ENCODE measurements at regions not wholly inside any gene's neighbourhood (a gene's known extent, or its start where the extent isn't known, plus 50 kb on each side); places are given as distances from the start of the nearest gene placed in this dataset.

DNA sequence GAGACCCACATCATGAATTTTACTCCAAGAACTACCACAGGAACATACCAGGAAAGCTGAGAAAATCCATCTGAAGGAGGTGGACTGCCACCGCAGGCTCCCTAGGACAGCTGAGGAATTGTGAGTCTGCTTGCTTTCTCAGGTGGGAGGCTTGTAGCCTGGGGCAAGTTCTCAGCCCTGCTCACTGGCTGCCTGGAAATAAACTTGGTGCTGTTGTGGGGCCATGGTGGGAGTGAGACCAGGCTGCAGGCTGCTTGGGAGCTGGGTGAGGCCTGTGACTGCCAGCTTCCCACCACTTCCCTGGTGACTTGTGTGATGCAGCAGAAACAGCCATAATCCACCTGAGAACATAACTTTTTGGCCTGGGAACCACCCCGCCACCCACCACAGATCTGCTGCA lies 132.7 kb upstream of the RAG2 start:
- Histone ChIP-seq H2AFZ (ENCODE audit: low read depth, low read length) (no peak overlapping the region), H3K9ac (ENCODE audit: low read length) (no peak overlapping the region), H3F3A (ENCODE audit: insufficient read depth, low read length, poor library complexity, severe bottlenecking) (no peaks in the 10 kb centered on the region), H3K27me3 (ENCODE audit: insufficient read depth, low read depth, low read length) (no peaks in the 10 kb centered on the region), H3K9me3 (ENCODE audit: low read length) (no peaks in the 10 kb centered on the region), H3K36me3 (ENCODE audit: insufficient read depth, low read length) (no peaks in the 10 kb centered on the region), H4K20me1 (ENCODE audit: insufficient read depth) (no peaks in the 10 kb centered on the region), H3K4me2 (ENCODE audit: low read length) (no peak overlapping the region), H3K9me2 (ENCODE audit: insufficient read depth, low read length) (no peaks in the 10 kb centered on the region), H3K27ac (ENCODE audit: low read length) (no peak overlapping the region), H3K79me2 (replicated peaks; ENCODE audit: insufficient read depth, low read length) (no peaks in the 10 kb centered on the region), H3K4me3 (ENCODE audit: low read length) (no peak overlapping the region)
- TF ChIP-seq MXI1 (conservative IDR thresholded peaks at IDR 0.05; ENCODE audit: poor library complexity, severe bottlenecking): no peak
- TF ChIP-seq EZH2 (IDR thresholded peaks at IDR 0.05; ENCODE audit: borderline replicate concordance, insufficient read depth, low read length, poor library complexity, severe bottlenecking): no peak
- TF ChIP-seq, protein P1, sequence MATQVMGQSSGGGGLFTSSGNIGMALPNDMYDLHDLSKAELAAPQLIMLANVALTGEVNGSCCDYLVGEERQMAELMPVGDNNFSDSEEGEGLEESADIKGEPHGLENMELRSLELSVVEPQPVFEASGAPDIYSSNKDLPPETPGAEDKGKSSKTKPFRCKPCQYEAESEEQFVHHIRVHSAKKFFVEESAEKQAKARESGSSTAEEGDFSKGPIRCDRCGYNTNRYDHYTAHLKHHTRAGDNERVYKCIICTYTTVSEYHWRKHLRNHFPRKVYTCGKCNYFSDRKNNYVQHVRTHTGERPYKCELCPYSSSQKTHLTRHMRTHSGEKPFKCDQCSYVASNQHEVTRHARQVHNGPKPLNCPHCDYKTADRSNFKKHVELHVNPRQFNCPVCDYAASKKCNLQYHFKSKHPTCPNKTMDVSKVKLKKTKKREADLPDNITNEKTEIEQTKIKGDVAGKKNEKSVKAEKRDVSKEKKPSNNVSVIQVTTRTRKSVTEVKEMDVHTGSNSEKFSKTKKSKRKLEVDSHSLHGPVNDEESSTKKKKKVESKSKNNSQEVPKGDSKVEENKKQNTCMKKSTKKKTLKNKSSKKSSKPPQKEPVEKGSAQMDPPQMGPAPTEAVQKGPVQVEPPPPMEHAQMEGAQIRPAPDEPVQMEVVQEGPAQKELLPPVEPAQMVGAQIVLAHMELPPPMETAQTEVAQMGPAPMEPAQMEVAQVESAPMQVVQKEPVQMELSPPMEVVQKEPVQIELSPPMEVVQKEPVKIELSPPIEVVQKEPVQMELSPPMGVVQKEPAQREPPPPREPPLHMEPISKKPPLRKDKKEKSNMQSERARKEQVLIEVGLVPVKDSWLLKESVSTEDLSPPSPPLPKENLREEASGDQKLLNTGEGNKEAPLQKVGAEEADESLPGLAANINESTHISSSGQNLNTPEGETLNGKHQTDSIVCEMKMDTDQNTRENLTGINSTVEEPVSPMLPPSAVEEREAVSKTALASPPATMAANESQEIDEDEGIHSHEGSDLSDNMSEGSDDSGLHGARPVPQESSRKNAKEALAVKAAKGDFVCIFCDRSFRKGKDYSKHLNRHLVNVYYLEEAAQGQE (IDR thresholded peaks at IDR 0.05; ENCODE audit: borderline replicate concordance): no peak
- TF ChIP-seq RAD21 (conservative IDR thresholded peaks at IDR 0.05): no peak
- no peak for TF ChIP-seq CTCF (IDR thresholded peaks at IDR 0.05; ENCODE audit: poor library complexity, severe bottlenecking)
- TF ChIP-seq SMC3 (conservative IDR thresholded peaks at IDR 0.05; ENCODE audit: poor library complexity): no peak
- no peak for TF ChIP-seq POLR2AphosphoS5 (IDR thresholded peaks at IDR 0.05)
- no peak for TF ChIP-seq TAF1 (IDR thresholded peaks at IDR 0.05; ENCODE audit: low read depth)
- no peak for TF ChIP-seq EP300 (conservative IDR thresholded peaks at IDR 0.05; ENCODE audit: poor library complexity, severe bottlenecking)

- Histone ChIP-seq H2AFZ (ENCODE audit: low read depth, low read length) (no peak overlapping the region), H4K20me1 (ENCODE audit: insufficient read depth) (no peaks in the 10 kb centered on the region), H3K9ac (ENCODE audit: low read length) (no peak overlapping the region), H3K79me2 (replicated peaks; ENCODE audit: insufficient read depth, low read length) (no peaks in the 10 kb centered on the region), H3K9me3 (ENCODE audit: low read length) (no peaks in the 10 kb centered on the region), H3F3A (ENCODE audit: insufficient read depth, low read length, poor library complexity, severe bottlenecking) (no peaks in the 10 kb centered on the region), H3K9me2 (ENCODE audit: insufficient read depth, low read length) (no peaks in the 10 kb centered on the region), H3K27me3 (ENCODE audit: insufficient read depth, low read depth, low read length) (no peaks in the 10 kb centered on the region), H3K36me3 (ENCODE audit: insufficient read depth, low read length) (no peaks in the 10 kb centered on the region), H3K4me3 (ENCODE audit: low read length) (no peak overlapping the region), H3K4me2 (ENCODE audit: low read length) (no peak overlapping the region), H3K27ac (ENCODE audit: low read length) (no peak overlapping the region)
- TF ChIP-seq SMC3 (conservative IDR thresholded peaks at IDR 0.05; ENCODE audit: poor library complexity) (no peak), EZH2 (IDR thresholded peaks at IDR 0.05; ENCODE audit: borderline replicate concordance, insufficient read depth, low read length, poor library complexity, severe bottlenecking) (no peak), RAD21 (conservative IDR thresholded peaks at IDR 0.05) (no peak), CTCF (IDR thresholded peaks at IDR 0.05; ENCODE audit: poor library complexity, severe bottlenecking) (no peak), TAF1 (IDR thresholded peaks at IDR 0.05; ENCODE audit: low read depth) (no peak)
- TF ChIP-seq, protein P1 (IDR thresholded peaks at IDR 0.05; ENCODE audit: borderline replicate concordance): no peak
Measured at GRCh38 chr11:36729825-36730224, 131.8 kb upstream of the RAG2 start.
